Cardiac muscle cell (in vitro differentiated cells and primary cell): ENCODE measurements at regions not wholly inside any gene's neighbourhood (a gene's known extent, or its start where the extent isn't known, plus 50 kb on each side); places are given as distances from the start of the nearest gene placed in this dataset.
"Not testable (repeated sequence)": the region's sequence is repeated elsewhere in the genome, so short reads cannot be mapped to it uniquely, and the experiment has no call there.

Experiments used
- DNase-seq, 2 donors: peaks; one replicate each; pipeline versions ENCODE4 v3.0.0 to v3.0.0-alpha.2; 2010 to 2017; ENCODE audit warnings: low read depth in 1 of 2, low spot score in 1 of 2
- H3K27ac ChIP-seq: fragments of 200-600 bp; sonication (generic); 2 replicates; pipeline ENCODE4 v1.5.1; 2016
- H3K27me3 ChIP-seq: fragments of 200-600 bp; sonication (generic); 2 replicates; pipeline ENCODE4 v1.6.0; 2016; ENCODE audit warnings: control low read depth
- H3K36me3 ChIP-seq: fragments of 200-600 bp; sonication (generic); 2 replicates; pipeline ENCODE4 v1.5.1; 2016; ENCODE audit warnings: control low read depth
- H3K4me1 ChIP-seq: fragments of 200-600 bp; sonication (generic); 2 replicates; pipeline ENCODE4 v1.8.1; 2017; ENCODE audit warnings: low read depth, mild to moderate bottlenecking, mixed run types
- H3K4me3 ChIP-seq: fragments of 200-600 bp; sonication (generic); 2 replicates; pipeline ENCODE4 v1.5.1; 2016; ENCODE audit warnings: mild to moderate bottlenecking
- H3K9me3 ChIP-seq: fragments of 200-600 bp; sonication (generic); 2 replicates; pipeline ENCODE4 v1.5.1; 2017; ENCODE audit warnings: low read depth, mild to moderate bottlenecking, control low read depth
- TF ChIP-seq, protein P1 (sequence below): IDR thresholded peaks from 2 replicates; pipeline ENCODE4 v1.5.1; 2012; ENCODE audit warnings: low read depth, mild to moderate bottlenecking, low read length

DNA sequence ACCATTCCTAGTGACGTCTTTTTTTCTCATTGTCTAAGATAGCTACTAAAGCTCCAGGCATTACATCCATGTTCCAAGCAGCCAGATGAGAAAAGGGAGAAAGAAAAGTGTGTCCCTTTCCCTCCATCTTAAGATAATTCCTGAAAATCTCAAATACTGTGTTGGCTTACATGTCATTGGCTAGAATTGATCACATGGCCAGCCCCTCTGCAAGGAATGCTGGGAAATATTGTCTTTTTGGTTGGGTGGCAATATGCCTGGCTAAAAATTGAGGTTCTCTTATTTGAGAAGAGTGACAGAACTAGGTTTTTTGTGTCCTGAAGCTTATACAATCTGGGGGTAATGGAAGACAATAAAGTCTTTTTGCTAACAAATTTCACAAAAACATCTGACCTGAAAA lies 264.3 kb downstream of the RPAP3 start:
- TF ChIP-seq, protein P1, sequence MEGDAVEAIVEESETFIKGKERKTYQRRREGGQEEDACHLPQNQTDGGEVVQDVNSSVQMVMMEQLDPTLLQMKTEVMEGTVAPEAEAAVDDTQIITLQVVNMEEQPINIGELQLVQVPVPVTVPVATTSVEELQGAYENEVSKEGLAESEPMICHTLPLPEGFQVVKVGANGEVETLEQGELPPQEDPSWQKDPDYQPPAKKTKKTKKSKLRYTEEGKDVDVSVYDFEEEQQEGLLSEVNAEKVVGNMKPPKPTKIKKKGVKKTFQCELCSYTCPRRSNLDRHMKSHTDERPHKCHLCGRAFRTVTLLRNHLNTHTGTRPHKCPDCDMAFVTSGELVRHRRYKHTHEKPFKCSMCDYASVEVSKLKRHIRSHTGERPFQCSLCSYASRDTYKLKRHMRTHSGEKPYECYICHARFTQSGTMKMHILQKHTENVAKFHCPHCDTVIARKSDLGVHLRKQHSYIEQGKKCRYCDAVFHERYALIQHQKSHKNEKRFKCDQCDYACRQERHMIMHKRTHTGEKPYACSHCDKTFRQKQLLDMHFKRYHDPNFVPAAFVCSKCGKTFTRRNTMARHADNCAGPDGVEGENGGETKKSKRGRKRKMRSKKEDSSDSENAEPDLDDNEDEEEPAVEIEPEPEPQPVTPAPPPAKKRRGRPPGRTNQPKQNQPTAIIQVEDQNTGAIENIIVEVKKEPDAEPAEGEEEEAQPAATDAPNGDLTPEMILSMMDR, result no peak

DNA sequence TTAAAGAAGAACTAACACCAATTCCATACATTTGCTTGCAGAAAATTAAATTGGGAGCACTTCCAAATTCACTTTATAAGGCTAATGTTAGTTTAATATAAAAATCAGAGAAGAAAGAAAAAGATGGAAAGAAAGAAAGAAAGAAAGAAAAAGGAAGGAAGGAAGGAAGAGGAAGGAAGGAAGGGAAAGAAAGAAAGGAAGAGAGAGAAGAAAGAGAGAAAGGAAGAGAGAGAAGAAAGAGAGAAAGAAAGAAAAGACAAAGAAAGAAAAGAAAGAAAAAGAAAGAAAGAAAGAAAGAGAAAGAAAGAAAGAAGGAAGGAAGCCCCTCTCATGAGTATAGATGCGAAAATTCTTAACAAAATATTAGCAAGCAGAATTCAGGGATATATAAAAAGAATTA lies 267.7 kb downstream of the RPAP3 start:
- Histone ChIP-seq H3K4me1 (no peaks in the 10 kb centered on the region), H3K9me3 (peaks cover 3% of the 10 kb centered on the region), H3K36me3 (no peaks in the 10 kb centered on the region), H3K27ac (no peak overlapping the region), H3K27me3 (no peaks in the 10 kb centered on the region), H3K4me3 (no peak overlapping the region)
- no peak for DNase-seq
- TF ChIP-seq, protein P1, result no peak

More for the DNA sequence above, 264.3 kb downstream of the RPAP3 start:
- H3K36me3 ChIP-seq, result no peaks in the 10 kb centered on the region
- H3K9me3 ChIP-seq, result peaks cover 3% of the 10 kb centered on the region
- no peak overlapping the region for H3K4me3 ChIP-seq
- H3K4me1 ChIP-seq, result no peaks in the 10 kb centered on the region
- DNase-seq, result no peak
- no peak overlapping the region for H3K27ac ChIP-seq
- no peaks in the 10 kb centered on the region for H3K27me3 ChIP-seq

DNA sequence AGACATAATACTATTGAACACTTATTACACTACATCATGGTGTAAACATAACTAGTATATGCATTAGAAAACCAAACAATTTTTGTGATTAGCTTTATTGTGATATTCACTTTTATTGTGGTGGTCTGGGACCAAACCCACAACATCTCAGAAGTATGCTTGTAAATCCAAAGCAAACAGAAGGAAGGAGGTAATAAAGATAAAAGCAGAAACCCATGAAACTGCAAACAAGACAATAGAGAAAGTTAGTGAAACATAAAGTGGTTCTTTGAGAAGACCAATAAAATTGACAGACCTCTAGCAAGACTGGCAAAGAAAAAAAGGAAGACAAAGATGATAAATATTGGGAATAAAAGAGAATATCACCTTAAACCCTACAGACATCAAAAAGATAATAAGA lies 268.3 kb downstream of the RPAP3 start:
- Histone ChIP-seq H3K4me3 (no peak overlapping the region), H3K36me3 (no peaks in the 10 kb centered on the region), H3K4me1 (no peaks in the 10 kb centered on the region), H3K27ac (no peak overlapping the region), H3K27me3 (no peaks in the 10 kb centered on the region), H3K9me3 (peaks cover 2% of the 10 kb centered on the region)
- no peak for DNase-seq
- TF ChIP-seq, protein P1, result no peak

DNA sequence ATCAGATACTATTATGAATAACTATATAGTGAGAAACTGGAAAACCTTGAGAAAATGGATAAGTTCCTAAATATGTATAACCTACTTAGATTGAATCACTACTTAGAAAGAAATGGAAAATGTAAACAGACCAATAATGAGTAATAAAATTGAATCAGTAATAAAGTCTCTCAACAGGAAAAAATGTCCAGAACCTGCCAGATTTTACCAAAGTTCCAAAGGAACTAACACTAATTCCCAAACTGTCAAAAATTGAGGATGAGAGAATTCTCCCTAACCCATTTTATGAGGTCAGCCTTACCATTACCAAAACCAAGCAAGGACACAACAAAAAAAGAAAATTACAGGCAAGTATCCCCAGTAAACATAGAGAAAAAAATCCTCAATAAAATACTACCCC lies 272.0 kb downstream of the RPAP3 start:
- H3K9me3 ChIP-seq, result no peaks in the 10 kb centered on the region
- DNase-seq, result no peak
- TF ChIP-seq, protein P1, result no peak
- no peaks in the 10 kb centered on the region for H3K4me1 ChIP-seq
- no peak overlapping the region for H3K4me3 ChIP-seq
- no peaks in the 10 kb centered on the region for H3K27me3 ChIP-seq
- H3K27ac ChIP-seq, result no peak overlapping the region
- no peaks in the 10 kb centered on the region for H3K36me3 ChIP-seq

DNA sequence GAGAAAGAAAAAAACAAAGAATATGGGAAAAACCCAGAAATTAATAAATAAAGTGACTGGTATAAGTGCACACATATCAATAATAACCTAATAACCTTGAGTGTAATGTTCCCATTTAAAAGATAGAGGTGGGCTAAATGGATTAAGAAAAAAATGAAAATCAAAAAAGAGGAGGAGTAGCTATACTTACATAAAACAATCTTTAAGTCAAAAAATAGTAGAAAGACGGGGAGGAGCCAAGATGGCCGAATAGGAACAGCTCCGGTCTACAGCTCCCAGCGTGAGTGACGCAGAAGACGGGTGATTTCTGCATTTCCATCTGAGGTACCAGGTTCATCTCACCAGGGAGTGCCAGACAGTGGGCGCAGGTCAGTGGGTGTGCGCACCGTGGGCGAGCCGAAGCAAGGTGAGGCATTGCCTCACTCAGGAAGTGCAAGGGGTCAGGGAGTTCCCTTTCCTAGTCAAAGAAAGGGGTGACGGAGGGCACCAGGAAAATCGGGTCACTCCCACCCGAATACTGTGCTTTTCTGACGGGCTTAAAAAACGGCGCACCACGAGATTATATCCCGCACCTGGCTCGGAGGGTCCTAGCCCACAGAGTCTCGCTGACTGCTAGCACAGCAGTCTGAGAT lies 279.0 kb downstream of the RPAP3 start:
- not testable (repeated sequence) for H3K27me3 ChIP-seq, DNase-seq, H3K9me3 ChIP-seq, H3K4me3 ChIP-seq, H3K27ac ChIP-seq, H3K4me1 ChIP-seq, H3K36me3 ChIP-seq

DNA sequence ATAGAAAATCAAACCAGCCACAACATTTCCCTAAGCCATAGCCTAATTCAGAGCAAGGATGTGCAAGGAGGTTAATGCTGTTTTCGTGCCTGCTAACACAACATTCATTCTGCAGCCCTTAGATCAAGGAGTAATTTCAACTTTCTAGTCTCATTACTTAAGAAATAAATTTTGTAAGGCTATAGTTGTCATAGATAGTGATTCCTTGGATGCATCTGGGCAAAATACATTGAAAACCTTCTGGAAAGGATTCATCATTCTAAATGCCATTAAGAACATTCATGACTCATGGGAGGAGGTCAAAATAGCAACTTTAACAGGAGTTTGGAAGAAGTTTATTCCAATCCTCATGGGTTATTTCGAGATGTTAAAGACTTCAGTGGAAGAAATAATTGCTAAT lies 283.2 kb downstream of the RPAP3 start:
- no peak overlapping the region for H3K4me3 ChIP-seq
- no peak overlapping the region for H3K27ac ChIP-seq
- no peak for DNase-seq
- H3K9me3 ChIP-seq, result no peaks in the 10 kb centered on the region
- no peaks in the 10 kb centered on the region for H3K36me3 ChIP-seq
- H3K4me1 ChIP-seq, result no peaks in the 10 kb centered on the region
- TF ChIP-seq, protein P1, result no peak
- H3K27me3 ChIP-seq, result no peaks in the 10 kb centered on the region
